ENCODE measurements at regions not wholly inside any gene's neighbourhood (a gene's known extent, or its start where the extent isn't known, plus 50 kb on each side); places are given as distances from the start of the nearest gene placed in this dataset.

GRCh38 chr5:2465383-2465782 lies 286.1 kb downstream of the IRX2 start:
- ATAC-seq: no peak
- H3K4me3 ChIP-seq: no peak overlapping the region
- intact Hi-C loops (cut with DNase I, micrococcal nuclease): no loop called here

GRCh38 chr5:2464141-2464540 lies 287.3 kb downstream of the IRX2 start:
- Histone ChIP-seq H3K4me3 (no peak overlapping the region), H3K36me3 (ENCODE audit: low read depth) (no peaks in the 10 kb centered on the region), H3K4me1 (ENCODE audit: low read depth) (no peaks in the 10 kb centered on the region), H3K9me3 (peaks cover 7% of the 10 kb centered on the region)
- ATAC-seq: no peak
- no peak for TF ChIP-seq CTCF (IDR thresholded peaks at IDR 0.05)
- intact Hi-C loops (cut with DNase I, micrococcal nuclease): no loop called here
- DNase-seq: no peak

More at GRCh38 chr5:2465383-2465782, 286.1 kb downstream of the IRX2 start:
- DNase-seq: no peak
- TF ChIP-seq CTCF (IDR thresholded peaks at IDR 0.05): no peak
- H3K36me3 ChIP-seq (ENCODE audit: low read depth): no peaks in the 10 kb centered on the region
- H3K4me1 ChIP-seq (ENCODE audit: low read depth): no peaks in the 10 kb centered on the region
- peaks cover 8% of the 10 kb centered on the region for H3K9me3 ChIP-seq

- no peak for TF ChIP-seq CTCF (IDR thresholded peaks at IDR 0.05)
- ATAC-seq (no peak), DNase-seq (no peak)
- no peak overlapping the region for H3K4me3 ChIP-seq
- no peaks in the 10 kb centered on the region for H3K4me1 ChIP-seq (ENCODE audit: low read depth)
- intact Hi-C loops (cut with DNase I, micrococcal nuclease): no loop called here
- H3K36me3 ChIP-seq (ENCODE audit: low read depth): no peaks in the 10 kb centered on the region
- H3K9me3 ChIP-seq: peaks cover 6% of the 10 kb centered on the region
These were observed 289.5 kb downstream of the IRX2 start for GRCh38 chr5:2461701-2462691.

GRCh38 chr5:2460098-2460497 lies 291.4 kb downstream of the IRX2 start:
- no peak for ATAC-seq
- H3K4me1 ChIP-seq (ENCODE audit: low read depth): no peaks in the 10 kb centered on the region
- no peaks in the 10 kb centered on the region for H3K36me3 ChIP-seq (ENCODE audit: low read depth)
- no peak overlapping the region for H3K4me3 ChIP-seq
- no peak for TF ChIP-seq CTCF (IDR thresholded peaks at IDR 0.05)
- DNase-seq: no peak
- intact Hi-C loops (cut with DNase I, micrococcal nuclease): no loop called here
- H3K9me3 ChIP-seq: peaks cover 6% of the 10 kb centered on the region

- H3K9me3 ChIP-seq: peaks cover 6% of the 10 kb centered on the region
- no peak overlapping the region for H3K4me3 ChIP-seq
- TF ChIP-seq CTCF (IDR thresholded peaks at IDR 0.05): no peak
- no peak for ATAC-seq
- no peak for DNase-seq
- no peaks in the 10 kb centered on the region for H3K4me1 ChIP-seq (ENCODE audit: low read depth)
- intact Hi-C loops (cut with DNase I, micrococcal nuclease): no loop called here
- no peaks in the 10 kb centered on the region for H3K36me3 ChIP-seq (ENCODE audit: low read depth)
These were observed 292.2 kb downstream of the IRX2 start for GRCh38 chr5:2459251-2459650.

Measured in mucosa of descending colon (tissue), 3 donors.